T-cell (primary cell): ENCODE measurements at regions not wholly inside any gene's neighbourhood (a gene's known extent, or its start where the extent isn't known, plus 50 kb on each side); places are given as distances from the start of the nearest gene placed in this dataset.
"Not testable (repeated sequence)": the region's sequence is repeated elsewhere in the genome, so short reads cannot be mapped to it uniquely, and the experiment has no call there.

Experiments used
- ATAC-seq, 4 experiments: fragments of 200-7000 bp in 3 of 4; fragments of 150-1000 bp in 1 of 4; cut with Tn5 transposase; replicated peaks in 1 of 4; 1 replicate in 3 of 4; 2 replicates in 1 of 4; pipeline ENCODE4 v1.10.0; 2021; ENCODE audit warnings: moderate library complexity in 3 of 4, mild to moderate bottlenecking in 2 of 4, moderate number of reproducible peaks in 1 of 4
- CTCF ChIA-PET, 2 donors: fragments of 300-600 bp; sonication (Branson Sonifier 250); formaldehyde crosslinking; loops; one replicate each; lab custom pipeline; 2022; ENCODE audit warnings: antibody characterized with exemption in 2 of 2; lab: Charles Lee
- POLR2A ChIA-PET, 2 donors: fragments of 300-600 bp; sonication (Branson Sonifier 250); formaldehyde crosslinking; loops; one replicate each; lab custom pipeline; 2022; ENCODE audit warnings: antibody characterized with exemption in 2 of 2; lab: Charles Lee
- DNase-seq, 35 experiments: peaks; one replicate each; pipeline versions ENCODE4 v3.0.0 to v3.0.0-alpha.2; 2013 to 2023
- H3K27ac ChIP-seq: one replicate; pipeline ENCODE4 v1.5.1; 2013; ENCODE audit warnings: low read length
- H3K27me3 ChIP-seq, 2 experiments: replicated peaks in 1 of 2; 1 replicate in 1 of 2; 2 replicates in 1 of 2; pipeline versions ENCODE4 v1.6.1 to v1.7.0; 2013; ENCODE audit warnings: low read length in 1 of 2, mixed read lengths in 1 of 2; ENCODE audit not compliant: control insufficient read depth in 2 of 2, insufficient read depth in 2 of 2; ENCODE audit errors: extremely low read depth in 1 of 2
- H3K36me3 ChIP-seq, 2 donors: 1 replicate in 1 of 2; 2 replicates in 1 of 2; pipeline versions ENCODE4 v1.6.1 to v1.7.0; 2013; ENCODE audit warnings: low read length in 1 of 2; ENCODE audit not compliant: control insufficient read depth in 2 of 2, insufficient read depth in 1 of 2; ENCODE audit errors: extremely low read depth in 1 of 2
- H3K4me1 ChIP-seq, 2 experiments: 1 replicate in 1 of 2; 2 replicates in 1 of 2; pipeline versions ENCODE4 v1.6.1 to v1.7.0; 2013; ENCODE audit warnings: low read length in 2 of 2, mixed read lengths in 1 of 2; ENCODE audit not compliant: insufficient read depth in 2 of 2, control insufficient read depth in 1 of 2; ENCODE audit errors: extremely low read depth in 1 of 2
- H3K4me3 ChIP-seq, 2 donors: 1 replicate in 1 of 2; 2 replicates in 1 of 2; pipeline versions ENCODE4 v1.5.1 to v1.7.0; 2013; ENCODE audit warnings: mild to moderate bottlenecking in 2 of 2, low read length in 1 of 2, moderate library complexity in 1 of 2; ENCODE audit not compliant: control insufficient read depth in 1 of 2; ENCODE audit errors: extremely low read depth in 1 of 2
- H3K9me3 ChIP-seq: 2 replicates; pipeline ENCODE4 v1.7.0; 2013
- H3K27ac Mint-ChIP-seq, 2 donors: one replicate each; pipeline ENCODE4 v1.8.0; 2020 to 2021; ENCODE audit warnings: mild to moderate bottlenecking in 2 of 2, mixed read lengths in 2 of 2
- H3K27me3 Mint-ChIP-seq, 2 donors: one replicate each; pipeline ENCODE4 v1.8.0; 2021 to 2022; ENCODE audit warnings: mixed read lengths in 2 of 2
- H3K36me3 Mint-ChIP-seq: one replicate; pipeline ENCODE4 v1.8.0; 2021; ENCODE audit warnings: mixed read lengths
- H3K4me1 Mint-ChIP-seq, 3 donors: one replicate each; pipeline ENCODE4 v1.8.0; 2020 to 2022; ENCODE audit warnings: mixed read lengths in 3 of 3, mild to moderate bottlenecking in 1 of 3
- H3K4me3 Mint-ChIP-seq, 3 donors: one replicate each; pipeline ENCODE4 v1.8.0; 2020 to 2022; ENCODE audit warnings: mild to moderate bottlenecking in 3 of 3, mixed read lengths in 3 of 3, moderate library complexity in 3 of 3
- H3K9me3 Mint-ChIP-seq, 3 donors: one replicate each; pipeline ENCODE4 v1.8.0; 2020 to 2022; ENCODE audit warnings: mixed read lengths in 3 of 3
- WGBS: methylation state at CpG from one replicate; pipeline ENCODE4 v1.1.5; 2013; ENCODE audit warnings: missing lambda C conversion rate; ENCODE audit not compliant: insufficient coverage; 5-methylcytosine and 5-hydroxymethylcytosine counted together

- no peaks in the 10 kb centered on the region for H3K4me1 Mint-ChIP-seq
- POLR2A ChIA-PET, result no interaction called here
- ATAC-seq, result no peak
Measured at GRCh38 chr16:77048085-77048484, 142.9 kb upstream of the MON1B start.

GRCh38 chr16:77049577-77049976 is 141.4 kb upstream of the MON1B start:
- Mint-ChIP-seq H3K4me1 (no peaks in the 10 kb centered on the region), H3K27ac (no peak overlapping the region)
- 95% methylated on average over 2 of the region's 4 CpGs for WGBS

More at GRCh38 chr16:77048085-77048484, 142.9 kb upstream of the MON1B start:
- H3K4me3 Mint-ChIP-seq, result no peak overlapping the region
- H3K36me3 ChIP-seq, result no peaks in the 10 kb centered on the region
- no peaks in the 10 kb centered on the region for H3K36me3 Mint-ChIP-seq
- no peak overlapping the region for H3K27ac Mint-ChIP-seq
- no peak overlapping the region for H3K4me3 ChIP-seq
- H3K9me3 Mint-ChIP-seq, result no peaks in the 10 kb centered on the region
- H3K27ac ChIP-seq, result no peak overlapping the region
- no peaks in the 10 kb centered on the region for H3K9me3 ChIP-seq
- H3K27me3 Mint-ChIP-seq, result peaks cover 5% of the 10 kb centered on the region in 2 donors
- CTCF ChIA-PET, result no interaction called here
- H3K27me3 ChIP-seq, result no peaks in the 10 kb centered on the region
- no peaks in the 10 kb centered on the region for H3K4me1 ChIP-seq
- DNase-seq, result no peak

GRCh38 chr16:77056597-77056996 is 134.4 kb upstream of the MON1B start:
- H3K36me3 ChIP-seq, H3K36me3 Mint-ChIP-seq, H3K27me3 ChIP-seq, CTCF ChIA-PET, H3K9me3 ChIP-seq, POLR2A ChIA-PET, DNase-seq, H3K4me3 ChIP-seq, H3K4me1 Mint-ChIP-seq, H3K27ac ChIP-seq, H3K27ac Mint-ChIP-seq, ATAC-seq, H3K4me3 Mint-ChIP-seq, H3K27me3 Mint-ChIP-seq, H3K4me1 ChIP-seq: not testable (repeated sequence)
- peaks cover 0 to 23% (median 4%) of the 10 kb centered on the region in 3 donors for H3K9me3 Mint-ChIP-seq

More at GRCh38 chr16:77049577-77049976, 141.4 kb upstream of the MON1B start:
- Histone ChIP-seq H3K36me3 (no peaks in the 10 kb centered on the region), H3K4me3 (no peak overlapping the region), H3K9me3 (no peaks in the 10 kb centered on the region), H3K27ac (no peak overlapping the region), H3K27me3 (no peaks in the 10 kb centered on the region), H3K4me1 (no peaks in the 10 kb centered on the region)
- ChIA-PET POLR2A (no interaction called here), CTCF (no interaction called here)
- peaks cover 0 to 3% (median 0%) of the 10 kb centered on the region in 3 donors for H3K9me3 Mint-ChIP-seq
- DNase-seq (no peak), ATAC-seq (no peak)
- H3K27me3 Mint-ChIP-seq, result peaks cover 5% of the 10 kb centered on the region in 2 donors
- no peak overlapping the region for H3K4me3 Mint-ChIP-seq
- H3K36me3 Mint-ChIP-seq, result no peaks in the 10 kb centered on the region

GRCh38 chr16:77057161-77057774 is 133.7 kb upstream of the MON1B start:
- Mint-ChIP-seq H3K27ac (no peak overlapping the region), H3K9me3 (peaks cover 0 to 23% (median 4%) of the 10 kb centered on the region in 3 donors), H3K4me3 (no peak overlapping the region), H3K4me1 (no peaks in the 10 kb centered on the region), H3K27me3 (peaks cover 3 to 5% of the 10 kb centered on the region in 2 donors), H3K36me3 (no peaks in the 10 kb centered on the region)
- H3K27me3 ChIP-seq, result no peaks in the 10 kb centered on the region
- WGBS, result no CpG with 5 or more reads among the region's 7 CpGs
- H3K4me1 ChIP-seq, result peaks cover 0 to 5% of the 10 kb centered on the region in 2 experiments
- ChIA-PET CTCF (no interaction called here), POLR2A (no interaction called here)
- no peak overlapping the region for H3K4me3 ChIP-seq
- no peaks in the 10 kb centered on the region for H3K36me3 ChIP-seq
- DNase-seq (no peak), ATAC-seq (no peak)
- no peak overlapping the region for H3K27ac ChIP-seq
- H3K9me3 ChIP-seq, result no peaks in the 10 kb centered on the region

- no peaks in the 10 kb centered on the region for H3K9me3 ChIP-seq
- POLR2A ChIA-PET, result no interaction called here
- CTCF ChIA-PET, result no interaction called here
- Mint-ChIP-seq H3K27ac (no peak overlapping the region), H3K36me3 (no peaks in the 10 kb centered on the region), H3K27me3 (peaks cover 3 to 7% of the 10 kb centered on the region in 2 donors), H3K4me1 (no peaks in the 10 kb centered on the region), H3K4me3 (no peak overlapping the region), H3K9me3 (peaks cover 0 to 21% (median 4%) of the 10 kb centered on the region in 3 donors)
- no peak for DNase-seq
- H3K27ac ChIP-seq, result no peak overlapping the region
- peaks cover 0 to 6% of the 10 kb centered on the region in 2 experiments for H3K4me1 ChIP-seq
- ATAC-seq, result no peak
- no peaks in the 10 kb centered on the region for H3K36me3 ChIP-seq
- H3K27me3 ChIP-seq, result no peaks in the 10 kb centered on the region
- no peak overlapping the region for H3K4me3 ChIP-seq
Measured at GRCh38 chr16:77059446-77059845, 131.5 kb upstream of the MON1B start.

GRCh38 chr16:77060614-77061013 is 130.4 kb upstream of the MON1B start:
- H3K36me3 Mint-ChIP-seq, result no peaks in the 10 kb centered on the region

More at GRCh38 chr16:77060614-77061013, 130.4 kb upstream of the MON1B start:
- Histone ChIP-seq H3K4me1 (peaks cover 0 to 6% of the 10 kb centered on the region in 2 experiments), H3K36me3 (no peaks in the 10 kb centered on the region), H3K9me3 (no peaks in the 10 kb centered on the region), H3K27me3 (no peaks in the 10 kb centered on the region), H3K4me3 (no peak overlapping the region), H3K27ac (no peak overlapping the region)
- ATAC-seq (no peak), DNase-seq (no peak)
- CTCF ChIA-PET, result no interaction called here
- POLR2A ChIA-PET, result no interaction called here
- Mint-ChIP-seq H3K27ac (no peak overlapping the region), H3K4me1 (no peaks in the 10 kb centered on the region), H3K9me3 (peaks cover 0 to 10% (median 0%) of the 10 kb centered on the region in 3 donors), H3K27me3 (peaks cover 2 to 5% of the 10 kb centered on the region in 2 donors), H3K4me3 (no peak overlapping the region)
- WGBS, result 0% methylated on average over 1 of the region's 1 CpG
